Keratinocyte (primary cell): ENCODE measurements at regions not wholly inside any gene's neighbourhood (a gene's known extent, or its start where the extent isn't known, plus 50 kb on each side); places are given as distances from the start of the nearest gene placed in this dataset.

Experiments
- DNase-seq: peaks from one replicate; pipeline ENCODE4 v3.0.0-alpha.2; 2011; ENCODE audit warnings: low read depth, missing footprints, low spot score
- FAIRE-seq: peaks from 2 replicates; lab custom pipeline; 2011; peaks lifted over from hg19 to GRCh38; lab: Jason Lieb, UNC
- H2AFZ ChIP-seq: 2 replicates; pipeline ENCODE4 v1.6.0; 2012; ENCODE audit warnings: low read length, control low read depth, inconsistent platforms; ENCODE audit not compliant: control insufficient read depth
- H3K27ac ChIP-seq: 2 replicates; pipeline ENCODE4 v1.5.1; 2011; ENCODE audit warnings: low read length; ENCODE audit not compliant: control insufficient read depth, insufficient read depth
- H3K27me3 ChIP-seq: 3 replicates; pipeline ENCODE4 v1.6.0; 2011; ENCODE audit warnings: low read length; ENCODE audit not compliant: control insufficient read depth, insufficient read depth; ENCODE audit errors: extremely low read depth
- H3K36me3 ChIP-seq, 2 experiments: 2 replicates in 1 of 2; 3 replicates in 1 of 2; pipeline ENCODE4 v1.5.1; 2011; ENCODE audit warnings: low read length in 2 of 2, mild to moderate bottlenecking in 1 of 2; ENCODE audit not compliant: control insufficient read depth in 2 of 2, insufficient read depth in 2 of 2; ENCODE audit errors: extremely low read depth in 1 of 2
- H3K4me1 ChIP-seq: 3 replicates; pipeline ENCODE4 v1.5.1; 2011; ENCODE audit warnings: low read length; ENCODE audit not compliant: control insufficient read depth, insufficient read depth; ENCODE audit errors: extremely low read depth
- H3K4me2 ChIP-seq: 3 replicates; pipeline ENCODE4 v1.6.0; 2011; ENCODE audit warnings: low read depth, low read length; ENCODE audit not compliant: control insufficient read depth, insufficient read depth; ENCODE audit errors: extremely low read depth
- H3K4me3 ChIP-seq, 3 experiments: fragments of 200-600 bp in 1 of 3; sonication (generic) in 1 of 3; 2 replicates in 2 of 3; 3 replicates in 1 of 3; pipeline ENCODE4 v1.5.1; 2011 to 2016; ENCODE audit warnings: low read length in 3 of 3, mild to moderate bottlenecking in 3 of 3, control low read depth in 2 of 3, inconsistent platforms in 1 of 3, low read depth in 1 of 3, mixed read lengths in 1 of 3, mixed run types in 1 of 3, moderate library complexity in 1 of 3; ENCODE audit not compliant: control insufficient read depth in 2 of 3, insufficient read depth in 2 of 3; ENCODE audit errors: extremely low read depth in 1 of 3
- H3K79me2 ChIP-seq: 2 replicates; pipeline ENCODE4 v1.6.0; 2012; ENCODE audit warnings: low read length; ENCODE audit not compliant: control insufficient read depth, insufficient read depth
- H3K9ac ChIP-seq: 3 replicates; pipeline ENCODE4 v1.6.0; 2011; ENCODE audit warnings: low read length; ENCODE audit not compliant: control insufficient read depth, insufficient read depth; ENCODE audit errors: extremely low read depth
- H3K9me1 ChIP-seq: 3 replicates; pipeline ENCODE4 v1.6.0; 2011; ENCODE audit warnings: low read length; ENCODE audit not compliant: control insufficient read depth, insufficient read depth; ENCODE audit errors: extremely low read depth
- H3K9me3 ChIP-seq: 2 replicates; pipeline ENCODE4 v1.5.1; 2012; ENCODE audit warnings: low read depth, low read length; ENCODE audit not compliant: control insufficient read depth
- H4K20me1 ChIP-seq: 3 replicates; pipeline ENCODE4 v1.6.0; 2011; ENCODE audit warnings: low read length; ENCODE audit not compliant: control insufficient read depth, insufficient read depth; ENCODE audit errors: extremely low read depth
- EZH2 ChIP-seq: IDR thresholded peaks from one replicate; pipeline ENCODE4 v1.6.1; 2012; ENCODE audit warnings: inconsistent platforms, mild to moderate bottlenecking, low read length, moderate library complexity
- dilution Hi-C: fragments of 300-500 bp; cut with MboI; formaldehyde crosslinking; loops from one replicate; pipeline ENCODE4 v1.7.0; 2020; ENCODE audit warnings: low sequenced_read_pairs; ENCODE audit not compliant: extremely low pct_ligation_motif_present
- TF ChIP-seq, protein P1 (sequence below), 3 experiments: IDR thresholded peaks in 1 of 3; conservative IDR thresholded peaks in 1 of 3; optimal IDR thresholded peaks in 1 of 3; 2 replicates in 2 of 3; 3 replicates in 1 of 3; pipeline versions ENCODE3 to v1.5.1; 2011; ENCODE audit warnings: low read length in 3 of 3, mild to moderate bottlenecking in 3 of 3, moderate library complexity in 2 of 3, control low read depth in 1 of 3, inconsistent platforms in 1 of 3; ENCODE audit not compliant: insufficient read depth in 2 of 3; ENCODE audit errors: extremely low read depth in 1 of 3

DNA sequence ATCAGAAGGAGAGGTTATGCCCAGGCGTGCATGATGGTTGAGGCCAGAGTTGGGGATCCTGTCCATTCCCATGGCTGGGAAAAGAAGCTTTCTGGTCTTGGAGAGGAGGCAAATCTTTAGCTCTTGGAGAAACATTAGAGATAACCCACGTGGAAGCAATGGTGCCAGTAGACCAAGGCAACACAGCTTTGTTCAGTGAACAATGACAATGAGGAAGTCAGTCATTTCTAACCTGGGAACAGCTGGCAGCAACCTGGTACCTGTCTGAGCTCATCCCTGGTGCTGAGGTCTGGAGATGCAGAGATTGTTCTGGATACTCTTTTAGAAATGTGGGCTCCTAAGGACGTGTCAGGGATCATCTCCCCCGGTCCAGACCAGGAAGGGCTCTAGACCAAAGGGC lies 76.7 kb upstream of the PAX1 start:
- Histone ChIP-seq H3K9me3 (no peaks in the 10 kb centered on the region), H3K27me3 (no peaks in the 10 kb centered on the region), H3K4me3 (no peak overlapping the region), H3K4me1 (no peaks in the 10 kb centered on the region), H3K9ac (no peak overlapping the region), H3K36me3 (no peaks in the 10 kb centered on the region), H4K20me1 (no peaks in the 10 kb centered on the region), H3K79me2 (no peaks in the 10 kb centered on the region), H3K9me1 (no peaks in the 10 kb centered on the region), H3K27ac (no peak overlapping the region), H2AFZ (no peak overlapping the region), H3K4me2 (no peak overlapping the region)
- dilution Hi-C loops: no loop called here
- DNase-seq (no peak), FAIRE-seq (no peak)
- TF ChIP-seq EZH2: no peak
- TF ChIP-seq, protein P1, sequence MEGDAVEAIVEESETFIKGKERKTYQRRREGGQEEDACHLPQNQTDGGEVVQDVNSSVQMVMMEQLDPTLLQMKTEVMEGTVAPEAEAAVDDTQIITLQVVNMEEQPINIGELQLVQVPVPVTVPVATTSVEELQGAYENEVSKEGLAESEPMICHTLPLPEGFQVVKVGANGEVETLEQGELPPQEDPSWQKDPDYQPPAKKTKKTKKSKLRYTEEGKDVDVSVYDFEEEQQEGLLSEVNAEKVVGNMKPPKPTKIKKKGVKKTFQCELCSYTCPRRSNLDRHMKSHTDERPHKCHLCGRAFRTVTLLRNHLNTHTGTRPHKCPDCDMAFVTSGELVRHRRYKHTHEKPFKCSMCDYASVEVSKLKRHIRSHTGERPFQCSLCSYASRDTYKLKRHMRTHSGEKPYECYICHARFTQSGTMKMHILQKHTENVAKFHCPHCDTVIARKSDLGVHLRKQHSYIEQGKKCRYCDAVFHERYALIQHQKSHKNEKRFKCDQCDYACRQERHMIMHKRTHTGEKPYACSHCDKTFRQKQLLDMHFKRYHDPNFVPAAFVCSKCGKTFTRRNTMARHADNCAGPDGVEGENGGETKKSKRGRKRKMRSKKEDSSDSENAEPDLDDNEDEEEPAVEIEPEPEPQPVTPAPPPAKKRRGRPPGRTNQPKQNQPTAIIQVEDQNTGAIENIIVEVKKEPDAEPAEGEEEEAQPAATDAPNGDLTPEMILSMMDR (optimal IDR thresholded peaks at IDR 0.05 in 1 of 3, IDR thresholded peaks at IDR 0.05 in 1 of 3, conservative IDR thresholded peaks at IDR 0.05 in 1 of 3; ENCODE audit: extremely low read depth in 1 of 3, insufficient read depth in 2 of 3, low read length in 3 of 3): no peak

DNA sequence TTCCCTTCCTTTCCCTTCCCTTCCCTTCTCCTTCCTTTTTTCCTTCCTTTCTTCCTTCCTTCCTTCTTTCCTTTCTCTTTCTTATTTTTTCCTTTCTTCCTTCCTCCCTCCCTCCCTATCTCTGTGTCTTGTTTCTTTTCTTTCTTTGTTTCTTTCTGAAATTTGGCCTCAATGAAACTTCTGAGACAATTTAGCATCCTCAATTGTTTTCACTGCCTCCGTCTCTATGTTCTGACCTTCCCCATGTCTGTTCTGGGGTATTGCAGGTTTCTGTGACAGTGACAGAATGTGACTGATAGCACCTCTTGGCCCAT lies 81.7 kb upstream of the PAX1 start:
- Histone ChIP-seq H3K79me2 (no peaks in the 10 kb centered on the region), H4K20me1 (no peaks in the 10 kb centered on the region), H3K36me3 (no peaks in the 10 kb centered on the region), H3K4me2 (no peak overlapping the region), H3K4me1 (no peaks in the 10 kb centered on the region), H3K4me3 (no peak overlapping the region), H3K27ac (no peak overlapping the region), H3K9me3 (no peaks in the 10 kb centered on the region), H3K27me3 (no peaks in the 10 kb centered on the region), H3K9me1 (no peaks in the 10 kb centered on the region), H2AFZ (no peak overlapping the region), H3K9ac (no peak overlapping the region)
- FAIRE-seq (no peak), DNase-seq (no peak)
- TF ChIP-seq, protein P1 (optimal IDR thresholded peaks at IDR 0.05 in 1 of 3, IDR thresholded peaks at IDR 0.05 in 1 of 3, conservative IDR thresholded peaks at IDR 0.05 in 1 of 3; ENCODE audit: extremely low read depth in 1 of 3, insufficient read depth in 2 of 3, low read length in 3 of 3): no peak
- no peak for TF ChIP-seq EZH2
- dilution Hi-C loops: no loop called here
